GM13977 (cell line): ENCODE measurements at regions not wholly inside any gene's neighbourhood (a gene's known extent, or its start where the extent isn't known, plus 50 kb on each side); places are given as distances from the start of the nearest gene placed in this dataset.

Experiments used
- DNase-seq: peaks from one replicate; pipeline ENCODE4 v3.0.0; 2012; ENCODE audit warnings: low spot score
- in situ Hi-C: fragments of 300-500 bp; cut with MboI; formaldehyde crosslinking; loops from one replicate; pipeline ENCODE4 v1.12.0; 2022; ENCODE audit warnings: low sequenced_read_pairs, low pct_unique_long_range_greater_than_20kb, mixed read lengths, inconsistent platforms; ENCODE audit not compliant: unreplicated experiment
- TF ChIP-seq, protein P1 (sequence below): IDR thresholded peaks from 2 replicates; pipeline ENCODE4 v1.5.1; 2012; ENCODE audit warnings: mild to moderate bottlenecking, control low read depth; ENCODE audit not compliant: insufficient read depth; ENCODE audit errors: extremely low read depth, missing control alignments

DNA sequence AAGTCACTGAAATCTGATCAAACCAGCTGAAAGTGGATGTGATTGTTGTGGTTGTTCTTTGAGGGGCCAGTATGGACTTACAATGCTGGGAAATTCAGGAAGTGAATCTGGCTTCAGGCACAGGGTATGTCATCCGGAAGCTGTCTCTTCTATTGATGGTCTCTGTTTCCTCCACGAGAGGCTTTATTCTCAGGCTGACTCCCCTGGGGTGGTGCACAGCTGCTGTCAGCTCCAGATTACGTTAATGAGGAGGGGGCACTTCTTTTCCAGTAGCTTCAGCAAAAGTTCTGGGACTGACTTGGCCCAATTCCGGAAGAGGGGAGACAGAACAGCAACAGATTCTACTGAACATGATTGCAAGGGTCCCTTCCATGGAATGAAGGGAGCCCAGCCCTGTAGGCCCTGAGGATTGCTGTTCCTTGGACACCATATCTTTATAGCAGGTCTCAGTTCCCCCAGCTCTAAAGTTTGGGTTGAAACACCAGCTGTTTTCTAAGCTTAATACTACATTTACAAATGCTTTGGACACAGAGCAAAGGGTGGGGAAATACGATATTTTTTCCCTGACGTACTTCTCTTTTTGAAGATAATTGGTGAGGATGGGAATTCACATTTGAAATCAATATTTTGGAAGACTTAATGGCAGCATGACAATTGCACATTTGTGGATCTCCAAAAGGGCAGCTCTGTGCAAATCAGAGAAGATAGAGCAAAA is 400.9 kb downstream of the TSN start:
- TF ChIP-seq, protein P1, sequence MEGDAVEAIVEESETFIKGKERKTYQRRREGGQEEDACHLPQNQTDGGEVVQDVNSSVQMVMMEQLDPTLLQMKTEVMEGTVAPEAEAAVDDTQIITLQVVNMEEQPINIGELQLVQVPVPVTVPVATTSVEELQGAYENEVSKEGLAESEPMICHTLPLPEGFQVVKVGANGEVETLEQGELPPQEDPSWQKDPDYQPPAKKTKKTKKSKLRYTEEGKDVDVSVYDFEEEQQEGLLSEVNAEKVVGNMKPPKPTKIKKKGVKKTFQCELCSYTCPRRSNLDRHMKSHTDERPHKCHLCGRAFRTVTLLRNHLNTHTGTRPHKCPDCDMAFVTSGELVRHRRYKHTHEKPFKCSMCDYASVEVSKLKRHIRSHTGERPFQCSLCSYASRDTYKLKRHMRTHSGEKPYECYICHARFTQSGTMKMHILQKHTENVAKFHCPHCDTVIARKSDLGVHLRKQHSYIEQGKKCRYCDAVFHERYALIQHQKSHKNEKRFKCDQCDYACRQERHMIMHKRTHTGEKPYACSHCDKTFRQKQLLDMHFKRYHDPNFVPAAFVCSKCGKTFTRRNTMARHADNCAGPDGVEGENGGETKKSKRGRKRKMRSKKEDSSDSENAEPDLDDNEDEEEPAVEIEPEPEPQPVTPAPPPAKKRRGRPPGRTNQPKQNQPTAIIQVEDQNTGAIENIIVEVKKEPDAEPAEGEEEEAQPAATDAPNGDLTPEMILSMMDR, result no peak
- no peak for DNase-seq
- in situ Hi-C loops, result no loop called here

DNA sequence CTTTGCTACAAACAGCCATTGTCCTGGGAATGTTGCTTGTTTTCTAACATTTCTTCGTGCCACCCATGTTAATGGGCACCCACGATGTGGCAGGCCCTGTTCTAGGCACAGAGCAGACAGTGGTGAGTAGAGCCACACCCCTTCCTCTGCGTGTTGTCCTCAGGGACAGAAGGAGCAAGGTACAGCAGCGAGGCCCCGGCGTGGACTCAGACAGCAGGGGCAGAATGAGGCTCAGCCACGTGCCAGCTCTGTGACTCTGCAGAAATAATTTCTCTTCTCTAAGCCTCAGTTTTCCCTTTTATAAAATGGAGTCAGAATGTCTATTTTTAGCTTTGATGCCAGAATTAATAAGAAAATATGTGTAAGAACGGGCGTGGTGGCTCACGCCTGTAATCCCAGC is 401.7 kb downstream of the TSN start:
- no peak for DNase-seq
- TF ChIP-seq, protein P1, result no peak
- in situ Hi-C loops, result no loop called here

- in situ Hi-C loops, result no loop called here
- no peak for DNase-seq
- TF ChIP-seq, protein P1, result no peak
Observed at GRCh38 chr2:122163617-122164016, 408.2 kb downstream of the TSN start.

- TF ChIP-seq, protein P1, result no peak
- DNase-seq, result no peak
- in situ Hi-C loops, result no loop called here
Observed at GRCh38 chr2:122164964-122165363, 409.5 kb downstream of the TSN start.

DNA sequence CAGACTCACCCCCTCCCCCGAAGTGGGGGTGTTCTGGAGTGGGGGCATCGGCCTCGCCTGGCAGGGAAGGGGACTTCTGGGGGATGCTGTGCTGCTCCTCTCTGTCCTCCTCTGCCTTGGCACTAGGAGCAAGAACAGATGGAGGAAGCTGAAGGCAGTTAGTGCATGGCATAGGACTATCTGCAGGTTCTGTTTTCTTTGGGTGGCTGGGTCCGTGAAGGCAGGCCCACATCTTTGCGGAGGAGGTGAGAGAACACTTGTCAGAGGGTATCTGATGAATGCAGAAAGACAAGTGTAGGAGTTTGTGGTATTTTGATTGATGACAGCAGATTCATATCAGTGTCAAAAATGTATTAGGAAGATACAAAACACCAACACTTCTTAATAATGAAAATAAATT is 411.4 kb downstream of the TSN start:
- TF ChIP-seq, protein P1, result no peak
- in situ Hi-C loops, result no loop called here
- DNase-seq, result no peak

DNA sequence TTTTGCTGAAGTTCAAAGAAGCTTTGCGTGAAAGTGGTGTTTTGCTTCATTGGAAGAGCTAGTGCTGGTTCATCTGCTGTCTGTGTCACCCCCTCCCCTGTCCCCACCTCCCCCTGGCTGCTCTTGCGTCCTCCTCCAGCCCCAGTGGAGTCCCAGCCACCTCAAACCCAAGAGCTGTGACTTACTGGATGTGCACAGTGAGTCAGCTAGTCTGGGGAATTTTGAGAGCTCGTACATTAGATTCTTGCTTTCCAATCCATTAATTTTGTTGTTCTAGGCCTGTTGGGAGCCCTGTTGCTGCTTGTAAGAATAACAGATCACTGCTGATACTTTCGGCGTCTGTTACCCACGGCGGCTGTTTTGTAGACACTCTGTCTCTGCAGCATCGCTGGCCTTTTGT is 412.1 kb downstream of the TSN start:
- DNase-seq, result no peak
- TF ChIP-seq, protein P1, result no peak
- in situ Hi-C loops, result no loop called here
